ENCODE measurements at regions not wholly inside any gene's neighbourhood (a gene's known extent, or its start where the extent isn't known, plus 50 kb on each side); places are given as distances from the start of the nearest gene placed in this dataset.

- no peaks in the 10 kb centered on the region for H3K36me3 ChIP-seq
- peaks cover 0 to 9% (median 0%) of the 10 kb centered on the region in 6 donors for H3K4me1 ChIP-seq
- H3K9me3 ChIP-seq: no peaks in the 10 kb centered on the region
- no peak overlapping the region for H3K27ac ChIP-seq
- intact Hi-C loops (cut with DNase I; ENCODE audit: low total_unique reads): no loop called here
- no peaks in the 10 kb centered on the region for H3K27me3 ChIP-seq (replicated peaks in 1 of 7)
- no peak for DNase-seq
- H3K4me3 ChIP-seq: no peak overlapping the region
- peak in 2 of 3 donors; percentile 55 to 60 for TF ChIP-seq POLR2AphosphoS5 (IDR thresholded peaks at IDR 0.05)
- TF ChIP-seq POLR2A (IDR thresholded peaks at IDR 0.05): no peak
- WGBS, 5 donors: 46 to 71% (median 58%) methylated on average over 4 of the region's 4 CpGs
Measured at GRCh38 chrX:39985551-39985950, 112.2 kb downstream of the BCOR start.

DNA sequence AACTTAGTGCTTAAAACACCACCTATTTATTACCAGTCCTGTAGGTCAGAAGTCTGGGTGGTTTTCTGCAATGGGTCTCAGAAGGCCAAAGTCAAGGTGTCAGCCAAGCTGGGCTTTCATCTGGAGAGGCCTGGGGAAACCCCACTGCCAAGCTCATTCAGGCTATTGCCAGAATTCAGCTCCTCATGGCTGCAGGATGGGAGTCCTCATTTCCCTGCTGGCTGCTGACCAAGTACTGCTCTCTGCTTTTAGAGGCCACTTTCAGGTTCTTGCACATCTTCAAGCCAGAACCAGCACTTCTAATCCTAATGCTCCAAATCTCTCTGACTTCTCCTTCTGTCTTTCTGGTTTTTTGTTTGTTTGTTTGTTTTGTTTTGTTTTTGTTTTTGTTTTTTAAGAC is 109.3 kb downstream of the BCOR start:
- H3K9me3 ChIP-seq: no peaks in the 10 kb centered on the region
- no peak for TF ChIP-seq POLR2AphosphoS5 (IDR thresholded peaks at IDR 0.05)
- TF ChIP-seq CTCF (IDR thresholded peaks at IDR 0.05 in 8 of 11, conservative IDR thresholded peaks at IDR 0.05 in 3 of 11): no peak
- TF ChIP-seq POLR2A (IDR thresholded peaks at IDR 0.05): no peak
- no peak overlapping the region for H3K4me3 ChIP-seq
- no peaks in the 10 kb centered on the region for H3K27me3 ChIP-seq (replicated peaks in 1 of 7)
- H3K36me3 ChIP-seq: no peaks in the 10 kb centered on the region
- intact Hi-C loops (cut with DNase I; ENCODE audit: low total_unique reads): no loop called here
- no peak for DNase-seq
- peaks cover 0 to 9% (median 0%) of the 10 kb centered on the region in 6 donors for H3K4me1 ChIP-seq
- H3K27ac ChIP-seq: no peak overlapping the region

- intact Hi-C loops (cut with DNase I; ENCODE audit: low total_unique reads): no loop called here
- H3K27me3 ChIP-seq (replicated peaks in 1 of 7): no peaks in the 10 kb centered on the region
- WGBS, 5 donors: 33 to 80% (median 46%) methylated on average over 1 to 2 of the region's 2 CpGs
- H3K36me3 ChIP-seq: no peaks in the 10 kb centered on the region
- no peaks in the 10 kb centered on the region for H3K4me1 ChIP-seq
- TF ChIP-seq POLR2A (IDR thresholded peaks at IDR 0.05) (no peak), POLR2AphosphoS5 (IDR thresholded peaks at IDR 0.05) (no peak), CTCF (IDR thresholded peaks at IDR 0.05 in 8 of 11, conservative IDR thresholded peaks at IDR 0.05 in 3 of 11) (no peak)
- DNase-seq: no peak
- no peak overlapping the region for H3K4me3 ChIP-seq
- no peaks in the 10 kb centered on the region for H3K9me3 ChIP-seq
- no peak overlapping the region for H3K27ac ChIP-seq
Measured at GRCh38 chrX:39990388-39990787, 107.4 kb downstream of the BCOR start.

DNA sequence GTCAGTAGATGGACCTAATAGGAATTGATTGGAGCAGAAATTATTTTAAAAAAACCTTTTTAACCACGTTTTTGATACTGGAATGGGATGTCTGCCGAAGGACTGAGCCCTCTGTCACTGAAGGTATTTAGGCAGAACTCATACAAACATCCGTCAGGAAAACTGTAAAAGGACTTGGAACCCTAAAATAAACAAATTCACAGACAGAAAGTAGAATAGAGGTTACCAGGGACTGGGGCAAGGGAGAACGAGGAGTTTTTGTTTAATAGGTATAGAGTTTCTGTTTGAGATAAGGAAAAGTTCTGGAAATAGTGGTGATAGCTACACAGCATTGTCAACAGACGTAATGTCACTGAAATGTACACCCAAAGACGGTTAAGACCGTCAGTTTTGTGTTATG is 105.5 kb downstream of the BCOR start:
- TF ChIP-seq POLR2AphosphoS5 (IDR thresholded peaks at IDR 0.05) (no peak), POLR2A (IDR thresholded peaks at IDR 0.05) (no peak), CTCF (IDR thresholded peaks at IDR 0.05 in 8 of 11, conservative IDR thresholded peaks at IDR 0.05 in 3 of 11) (no peak)
- DNase-seq: no peak
- H3K36me3 ChIP-seq: no peaks in the 10 kb centered on the region
- H3K4me3 ChIP-seq: no peak overlapping the region
- H3K9me3 ChIP-seq: no peaks in the 10 kb centered on the region
- no peaks in the 10 kb centered on the region for H3K27me3 ChIP-seq (replicated peaks in 1 of 7)
- intact Hi-C loops (cut with DNase I; ENCODE audit: low total_unique reads): no loop called here
- WGBS, 5 donors: 78 to 91% (median 85%) methylated on average over 7 of the region's 7 CpGs
- H3K27ac ChIP-seq: no peak overlapping the region
- no peaks in the 10 kb centered on the region for H3K4me1 ChIP-seq

GRCh38 chrX:39995457-39995856 is 102.3 kb downstream of the BCOR start:
- intact Hi-C loops (cut with DNase I; ENCODE audit: low total_unique reads): no loop called here
- H3K27ac ChIP-seq: no peak overlapping the region
- no peak for TF ChIP-seq POLR2AphosphoS5 (IDR thresholded peaks at IDR 0.05)
- TF ChIP-seq CTCF (IDR thresholded peaks at IDR 0.05 in 8 of 11, conservative IDR thresholded peaks at IDR 0.05 in 3 of 11): no peak
- no peak for TF ChIP-seq POLR2A (IDR thresholded peaks at IDR 0.05)
- WGBS, 5 donors: 79 to 96% (median 89%) methylated on average over 9 of the region's 9 CpGs
- H3K4me3 ChIP-seq: no peak overlapping the region
- H3K9me3 ChIP-seq: no peaks in the 10 kb centered on the region
- no peak for DNase-seq
- H3K27me3 ChIP-seq (replicated peaks in 1 of 7): no peaks in the 10 kb centered on the region
- no peaks in the 10 kb centered on the region for H3K36me3 ChIP-seq
- H3K4me1 ChIP-seq: no peaks in the 10 kb centered on the region

Data from spleen (tissue), 11 donors.